ENCODE measurements at regions not wholly inside any gene's neighbourhood (a gene's known extent, or its start where the extent isn't known, plus 50 kb on each side); places are given as distances from the start of the nearest gene placed in this dataset.
"Not testable (repeated sequence)": the region's sequence is repeated elsewhere in the genome, so short reads cannot be mapped to it uniquely, and the experiment has no call there.

GRCh38 chr5:158195416-158196210 lies 336.7 kb upstream of the CLINT1 start:
- no peaks in the 10 kb centered on the region for H3K27me3 ChIP-seq
- intact Hi-C loops (cut with DNase I; ENCODE audit: low total_unique reads) = no loop called here
- no peak overlapping the region for H3K27ac ChIP-seq
- no peaks in the 10 kb centered on the region for H3K36me3 ChIP-seq (ENCODE audit: low read depth, missing control alignments)
- no peak for DNase-seq
- TF ChIP-seq CTCF (IDR thresholded peaks at IDR 0.05) = no peak
- TF ChIP-seq POLR2A (IDR thresholded peaks at IDR 0.05) = no peak
- 49 to 60% methylated on average over 5 of the region's 5 CpGs for WGBS, 2 donors
- H3K4me1 ChIP-seq = no peaks in the 10 kb centered on the region
- no peaks in the 10 kb centered on the region for H3K9me3 ChIP-seq
- no peak overlapping the region for H3K4me3 ChIP-seq

- Histone ChIP-seq H3K36me3 (ENCODE audit: low read depth, missing control alignments) (no peaks in the 10 kb centered on the region), H3K27ac (no peak overlapping the region), H3K4me3 (no peak overlapping the region), H3K4me1 (no peaks in the 10 kb centered on the region), H3K9me3 (no peaks in the 10 kb centered on the region), H3K27me3 (no peaks in the 10 kb centered on the region)
- 63 to 69% methylated on average over 10 of the region's 10 CpGs for WGBS, 2 donors
- TF ChIP-seq CTCF (IDR thresholded peaks at IDR 0.05) (no peak), POLR2A (IDR thresholded peaks at IDR 0.05) (no peak)
- no peak for DNase-seq
- intact Hi-C loops (cut with DNase I; ENCODE audit: low total_unique reads) = no loop called here
Measured at GRCh38 chr5:158194561-158194976, 335.6 kb upstream of the CLINT1 start.

- 95 to 96% methylated on average over 2 of the region's 2 CpGs for WGBS, 2 donors
Measured at GRCh38 chr5:158193395-158193794, 334.4 kb upstream of the CLINT1 start.

GRCh38 chr5:158180407-158180806 lies 321.5 kb upstream of the CLINT1 start:
- intact Hi-C loops (cut with DNase I; ENCODE audit: low total_unique reads) = no loop called here
- H3K27me3 ChIP-seq = no peaks in the 10 kb centered on the region
- H3K4me3 ChIP-seq = no peak overlapping the region
- 76 to 77% methylated on average over 4 of the region's 4 CpGs for WGBS, 2 donors
- TF ChIP-seq CTCF (IDR thresholded peaks at IDR 0.05) (no peak), POLR2A (IDR thresholded peaks at IDR 0.05) (no peak)
- H3K9me3 ChIP-seq = no peaks in the 10 kb centered on the region
- H3K4me1 ChIP-seq = peaks cover 10% of the 10 kb centered on the region
- DNase-seq = no peak
- H3K36me3 ChIP-seq (ENCODE audit: low read depth, missing control alignments) = no peaks in the 10 kb centered on the region
- H3K27ac ChIP-seq = no peak overlapping the region

More at GRCh38 chr5:158193395-158193794, 334.4 kb upstream of the CLINT1 start:
- H3K4me3 ChIP-seq; H3K27me3 ChIP-seq; DNase-seq; H3K4me1 ChIP-seq; H3K36me3 ChIP-seq (ENCODE audit: low read depth, missing control alignments); H3K9me3 ChIP-seq; intact Hi-C loops (cut with DNase I; ENCODE audit: low total_unique reads); H3K27ac ChIP-seq: not testable (repeated sequence)

- DNase-seq = no peak
- Histone ChIP-seq H3K9me3 (no peaks in the 10 kb centered on the region), H3K27ac (no peak overlapping the region), H3K27me3 (no peaks in the 10 kb centered on the region), H3K36me3 (ENCODE audit: low read depth, missing control alignments) (no peaks in the 10 kb centered on the region), H3K4me3 (no peak overlapping the region), H3K4me1 (peaks cover 18% of the 10 kb centered on the region)
- TF ChIP-seq CTCF (IDR thresholded peaks at IDR 0.05) = no peak
- 95 to 97% methylated on average over 7 of the region's 7 CpGs for WGBS, 2 donors
- intact Hi-C loops (cut with DNase I; ENCODE audit: low total_unique reads) = loop anchor here (5.0 kb wide), 1 partner anchor 928 kb away; no protein-coding TSS in a partner anchor
Measured at GRCh38 chr5:158179271-158179670, 320.3 kb upstream of the CLINT1 start.
